ENCODE measurements at regions not wholly inside any gene's neighbourhood (a gene's known extent, or its start where the extent isn't known, plus 50 kb on each side); places are given as distances from the start of the nearest gene placed in this dataset.

GRCh38 chr7:31456646-31457368 lies 57.1 kb upstream of the ITPRID1 start:
- DNase-seq, result no peak

DNA sequence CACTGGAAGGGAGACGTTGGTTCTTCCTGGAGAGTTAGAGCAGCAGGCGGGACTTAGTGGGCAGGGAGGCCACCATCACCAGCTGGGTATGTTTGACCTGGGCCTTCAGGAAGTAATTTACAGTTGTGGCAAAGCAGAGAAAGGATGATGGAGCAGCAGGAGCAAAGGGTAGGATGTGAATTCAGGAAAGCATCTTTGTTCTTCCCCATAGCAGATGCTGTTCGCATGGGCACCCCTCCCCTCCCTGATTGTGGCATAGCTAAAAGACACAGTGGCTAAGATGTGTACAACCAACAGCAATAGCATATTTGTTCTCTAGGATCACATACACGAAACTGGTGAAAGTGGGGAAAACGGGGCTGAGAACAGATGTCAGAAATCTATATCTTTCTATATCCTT lies 56.3 kb upstream of the ITPRID1 start:
- no peak for DNase-seq

- DNase-seq, result no peak
Observed at GRCh38 chr7:31458203-31458602, 55.7 kb upstream of the ITPRID1 start.

GRCh38 chr7:31462636-31463035 lies 51.3 kb upstream of the ITPRID1 start:
- DNase-seq, result no peak

Measured in activated CD4-positive, alpha-beta T cell treated with anti-CD3 and anti-CD28 coated beads, Interleukin-2, Interleukin-6, amounts not matched to agents 100 ng/mL and 50 ng/mL, durations not matched to agents 16 hours and 8 hours (primary cell).